Astrocyte of the spinal cord (primary cell): ENCODE measurements at regions not wholly inside any gene's neighbourhood (a gene's known extent, or its start where the extent isn't known, plus 50 kb on each side); places are given as distances from the start of the nearest gene placed in this dataset.

ENCODE experiments used
- DNase-seq: peaks from one replicate; pipeline ENCODE4 v3.0.0; 2011; ENCODE audit warnings: low read depth, low spot score
- H3K4me3 ChIP-seq: 2 replicates; pipeline ENCODE4 v1.5.1; 2011; ENCODE audit warnings: low read depth, mild to moderate bottlenecking, low read length, moderate library complexity
- CTCF ChIP-seq: IDR thresholded peaks from 2 replicates; pipeline ENCODE4 v1.5.1; 2012; ENCODE audit warnings: low read depth, mild to moderate bottlenecking, low read length, inconsistent platforms
- in situ Hi-C: cut with HindIII; loops from 2 replicates; pipeline ENCODE4 v1.10.0; 2017; ENCODE audit warnings: low sequenced_read_pairs

- in situ Hi-C loops: no loop called here
- no peak for TF ChIP-seq CTCF
- DNase-seq: no peak
- no peak overlapping the region for H3K4me3 ChIP-seq
Observed at GRCh38 chr1:79842811-79843210, 836.3 kb upstream of the ADGRL4 start.

- DNase-seq: no peak
- in situ Hi-C loops: no loop called here
- TF ChIP-seq CTCF: no peak
- H3K4me3 ChIP-seq: no peak overlapping the region
Observed at GRCh38 chr1:79839882-79840281, 833.4 kb upstream of the ADGRL4 start.

- in situ Hi-C loops: no loop called here
- no peak for TF ChIP-seq CTCF
Observed at GRCh38 chr1:79827446-79827845, 820.9 kb upstream of the ADGRL4 start.

GRCh38 chr1:79825551-79825950 is 819.0 kb upstream of the ADGRL4 start:
- DNase-seq: no peak
- TF ChIP-seq CTCF: no peak
- in situ Hi-C loops: no loop called here
- no peak overlapping the region for H3K4me3 ChIP-seq

More at GRCh38 chr1:79827446-79827845, 820.9 kb upstream of the ADGRL4 start:
- DNase-seq: no peak
- H3K4me3 ChIP-seq: no peak overlapping the region

- no peak for TF ChIP-seq CTCF
- in situ Hi-C loops: no loop called here
- DNase-seq: no peak
- no peak overlapping the region for H3K4me3 ChIP-seq
Observed at GRCh38 chr1:79822053-79822452, 815.5 kb upstream of the ADGRL4 start.

GRCh38 chr1:79819140-79819539 is 812.6 kb upstream of the ADGRL4 start:
- no peak overlapping the region for H3K4me3 ChIP-seq
- in situ Hi-C loops: no loop called here
- no peak for TF ChIP-seq CTCF
- no peak for DNase-seq

- DNase-seq: peak; percentile 3
- in situ Hi-C loops: no loop called here
- H3K4me3 ChIP-seq: no peak overlapping the region
- TF ChIP-seq CTCF: no peak
Observed at GRCh38 chr1:79817031-79817560, 810.6 kb upstream of the ADGRL4 start.
